NCI-H748 treated with DMSO at 0.1 percent for 48 hours (cell line): ENCODE measurements at regions not wholly inside any gene's neighbourhood (a gene's known extent, or its start where the extent isn't known, plus 50 kb on each side); places are given as distances from the start of the nearest gene placed in this dataset.

ENCODE experiments used
- DNase-seq: peaks from one replicate; lab custom pipeline; 2025; lab: John Stamatoyannopoulos, UW

DNA sequence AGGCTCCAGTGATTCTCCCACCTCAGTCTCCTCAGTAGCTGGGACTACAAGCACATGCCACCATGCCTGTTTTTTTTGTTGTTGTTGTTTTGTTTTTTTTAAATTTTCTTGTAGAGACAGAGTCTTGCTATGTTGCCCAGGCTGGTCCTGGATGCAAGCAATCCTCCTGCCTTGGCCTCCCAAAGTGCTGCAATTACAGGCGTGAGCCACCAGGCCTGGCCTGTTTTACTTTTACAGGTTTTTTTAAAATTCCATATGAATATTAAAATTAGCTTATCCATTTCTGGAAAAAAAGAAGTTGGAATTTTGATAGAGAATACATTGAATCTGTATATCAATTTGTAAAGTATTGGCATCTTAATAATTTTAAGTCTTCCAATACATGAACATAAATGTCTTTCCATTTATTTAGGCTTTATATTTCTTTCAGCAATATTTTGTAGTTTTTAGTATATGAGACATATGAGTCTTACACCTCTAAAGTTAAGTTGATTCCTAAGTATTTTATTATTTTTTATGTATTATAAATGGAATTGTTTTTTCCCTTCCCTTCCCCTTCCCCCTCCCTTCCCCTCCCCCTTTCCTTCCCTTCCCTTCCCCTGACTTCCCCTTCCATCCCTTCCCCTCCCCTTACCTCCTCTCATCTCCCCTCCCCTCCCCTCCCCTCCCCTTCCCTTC is 323.5 kb upstream of the SALL1 start:
- DNase-seq: no peak

DNA sequence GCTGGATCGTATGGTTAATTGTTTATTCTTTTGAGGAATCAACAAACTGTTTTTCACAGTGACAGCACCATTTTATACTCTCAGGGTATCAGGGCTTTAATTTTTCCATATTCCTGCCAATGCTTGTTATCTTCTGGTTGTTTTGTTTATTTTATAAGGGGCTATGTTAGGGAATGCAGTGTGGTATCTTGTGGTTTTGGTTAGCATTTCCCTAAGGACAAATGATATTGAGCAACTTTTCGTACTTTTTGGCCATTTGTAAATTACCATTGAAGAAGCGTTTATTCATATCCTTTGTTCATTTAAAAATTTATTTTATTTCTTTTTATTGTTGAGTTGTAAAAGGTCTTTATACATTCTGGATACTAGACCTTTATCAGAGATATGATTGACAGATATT is 322.0 kb upstream of the SALL1 start:
- DNase-seq: no peak

DNA sequence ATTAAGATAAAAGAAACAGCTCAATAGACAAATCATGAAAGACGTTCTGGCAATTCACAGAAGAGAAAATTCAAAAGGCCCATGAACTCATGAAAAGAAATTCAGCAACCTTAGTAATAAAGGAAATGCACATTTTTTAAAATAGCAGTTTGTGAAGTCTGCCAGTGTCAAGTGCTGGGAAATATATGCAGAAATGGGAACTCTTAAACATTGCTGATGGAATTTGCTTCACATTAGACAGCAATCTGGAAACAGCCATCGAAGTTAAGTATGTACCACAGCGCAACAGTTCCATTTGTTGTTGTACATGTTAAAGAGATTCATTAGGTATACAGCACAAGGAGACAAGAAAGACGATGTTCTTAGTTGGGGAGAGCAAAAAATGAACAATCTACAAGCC is 319.4 kb upstream of the SALL1 start:
- DNase-seq: no peak

DNA sequence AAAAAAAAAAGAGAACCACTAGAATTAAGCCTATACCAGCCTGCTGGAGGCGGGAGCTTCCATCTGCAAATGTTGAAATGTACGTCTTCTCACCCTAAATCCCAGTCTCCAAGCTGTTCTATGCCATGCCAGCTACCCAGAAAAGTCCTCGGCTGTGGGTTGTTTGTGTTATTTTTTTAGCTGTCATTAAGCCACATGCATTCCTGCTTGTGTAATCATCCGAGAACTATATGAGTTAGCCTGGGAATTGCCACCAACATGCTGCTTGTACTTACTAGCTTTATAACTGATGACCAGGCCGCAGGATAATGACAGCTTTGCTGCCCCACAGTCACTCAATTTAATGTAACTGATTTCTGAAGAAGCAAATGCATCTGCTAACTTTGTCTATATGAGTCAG is 313.9 kb upstream of the SALL1 start:
- no peak for DNase-seq

DNA sequence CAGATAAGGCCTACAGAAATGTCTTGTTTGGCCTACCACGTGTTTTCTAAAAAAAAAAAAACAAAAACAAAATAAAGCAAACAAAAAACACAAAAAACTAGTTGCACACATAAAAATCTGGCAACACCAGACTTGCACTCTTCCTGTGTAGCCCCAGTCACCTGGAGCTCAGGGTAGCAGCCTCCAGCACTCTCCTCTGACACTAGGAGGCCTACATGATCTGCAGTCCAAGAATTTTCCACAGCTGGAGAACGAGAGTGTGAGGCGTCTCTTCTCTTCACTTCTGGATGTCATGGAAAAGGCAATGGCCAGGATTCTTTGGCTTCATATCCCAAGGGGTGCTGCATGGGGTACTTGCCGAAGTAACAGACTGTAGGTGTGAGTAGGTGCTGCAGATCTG is 310.2 kb upstream of the SALL1 start:
- DNase-seq: no peak

DNA sequence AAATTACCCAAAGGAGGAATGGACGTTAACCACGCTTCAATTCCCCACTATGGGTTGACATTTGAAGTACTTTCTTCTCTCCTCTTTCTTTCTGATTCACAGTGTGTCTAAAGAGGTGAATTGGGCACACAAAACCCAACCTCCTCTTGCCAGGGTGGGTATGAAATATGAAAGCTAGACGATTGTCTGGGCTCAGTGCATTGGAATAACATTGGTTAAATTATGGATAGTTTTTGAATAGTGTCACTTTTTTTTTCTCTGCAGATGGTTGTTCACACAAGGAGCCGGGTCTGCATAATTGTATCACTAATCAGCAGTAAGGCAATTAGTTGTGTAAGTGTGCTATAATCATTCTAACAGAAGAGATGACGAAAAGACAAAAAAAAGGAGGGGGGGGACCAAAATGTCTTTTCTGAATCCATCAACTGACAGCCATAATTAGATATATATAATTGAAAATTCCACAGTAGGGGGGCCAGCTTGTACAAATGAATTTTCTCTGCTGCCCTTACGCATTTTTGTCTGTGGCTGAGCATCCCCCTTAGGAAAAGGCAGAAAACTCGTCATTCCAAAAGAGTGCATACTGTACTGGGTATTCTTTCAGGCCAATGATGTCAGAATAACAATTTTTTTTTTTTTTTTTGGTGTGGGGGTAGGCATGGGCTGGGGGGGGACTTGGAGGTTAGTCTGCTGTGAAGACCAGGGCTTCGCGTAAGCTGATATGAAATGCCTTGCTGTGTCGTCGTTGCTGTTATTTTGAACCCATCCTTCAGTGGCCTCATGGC is 307.5 kb upstream of the SALL1 start:
- DNase-seq: no peak

DNA sequence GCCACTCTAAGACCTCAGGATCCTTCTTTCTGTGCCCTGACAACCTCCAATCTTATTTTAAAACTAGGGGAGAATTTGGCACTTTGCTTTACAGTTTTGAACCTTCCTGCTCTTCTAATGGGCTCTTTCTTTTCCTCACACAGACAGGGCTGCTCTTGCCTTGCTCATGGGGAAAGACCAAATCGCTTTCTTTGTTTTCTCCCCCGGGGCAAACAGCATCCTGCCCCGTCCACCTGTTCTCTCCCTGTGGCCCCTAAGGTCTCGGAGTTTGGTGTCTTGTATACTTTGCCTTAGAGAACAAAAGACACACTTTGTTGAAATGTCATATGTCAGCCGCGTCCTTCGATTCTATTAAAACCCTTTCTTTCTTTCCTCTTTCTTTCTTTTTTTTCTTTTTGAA is 306.7 kb upstream of the SALL1 start:
- DNase-seq: no peak

DNA sequence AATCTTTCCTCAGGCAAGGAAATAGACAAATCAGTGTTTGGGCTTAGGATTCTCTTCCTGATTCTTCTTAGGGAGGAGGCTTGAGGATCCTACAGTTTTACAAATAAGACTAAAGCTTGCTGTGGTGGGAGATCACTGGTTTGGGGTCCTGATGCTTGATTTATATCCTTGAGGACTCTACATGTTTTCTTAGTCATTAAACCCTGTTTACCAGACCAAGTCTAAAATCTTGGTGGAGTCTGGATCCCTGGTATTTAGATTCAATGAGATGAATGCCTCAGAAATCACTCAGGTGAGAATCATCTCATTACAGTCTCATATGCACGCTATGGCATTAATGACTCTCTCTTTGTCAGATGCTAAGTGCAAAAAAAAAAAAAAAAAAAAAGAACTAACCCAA is 304.3 kb upstream of the SALL1 start:
- DNase-seq: no peak

DNA sequence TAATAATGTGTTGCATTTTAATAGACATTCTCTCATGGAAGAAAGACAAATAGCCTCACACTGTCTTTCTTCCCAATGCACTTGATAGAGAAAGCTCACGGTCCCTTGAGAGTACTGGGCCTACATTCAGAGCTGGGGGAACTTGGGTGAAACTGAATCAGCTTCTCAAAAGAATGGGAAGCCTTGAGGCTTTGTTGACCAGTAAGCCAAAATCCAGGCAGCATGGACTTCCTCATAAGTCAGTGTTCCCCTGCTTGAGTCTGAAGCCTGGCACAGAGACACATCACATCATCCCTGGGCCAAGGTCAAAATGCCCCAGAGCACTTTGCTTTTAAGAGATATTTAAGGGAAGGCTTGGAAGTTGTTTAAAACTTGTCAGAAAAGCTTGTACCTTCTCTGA is 302.2 kb upstream of the SALL1 start:
- DNase-seq: no peak

DNA sequence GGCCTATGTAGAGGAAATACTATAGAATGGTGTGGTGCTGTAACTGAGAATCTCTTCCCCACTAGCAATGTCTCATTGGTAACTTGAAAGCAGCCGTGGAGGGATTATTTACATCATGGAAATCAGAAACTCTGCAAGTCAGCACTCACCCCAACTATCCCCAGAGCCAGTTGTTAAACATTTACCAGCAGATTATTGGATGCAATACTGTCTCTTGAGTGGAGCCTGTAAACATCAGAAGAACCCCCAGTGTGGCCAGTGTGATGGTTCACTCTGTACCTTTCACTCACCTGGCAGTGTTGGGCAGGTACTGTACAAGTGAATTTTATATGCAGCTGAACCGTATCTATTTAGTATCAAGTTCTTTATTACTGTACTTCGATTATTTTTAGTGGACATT is 299.8 kb upstream of the SALL1 start:
- DNase-seq: no peak

DNA sequence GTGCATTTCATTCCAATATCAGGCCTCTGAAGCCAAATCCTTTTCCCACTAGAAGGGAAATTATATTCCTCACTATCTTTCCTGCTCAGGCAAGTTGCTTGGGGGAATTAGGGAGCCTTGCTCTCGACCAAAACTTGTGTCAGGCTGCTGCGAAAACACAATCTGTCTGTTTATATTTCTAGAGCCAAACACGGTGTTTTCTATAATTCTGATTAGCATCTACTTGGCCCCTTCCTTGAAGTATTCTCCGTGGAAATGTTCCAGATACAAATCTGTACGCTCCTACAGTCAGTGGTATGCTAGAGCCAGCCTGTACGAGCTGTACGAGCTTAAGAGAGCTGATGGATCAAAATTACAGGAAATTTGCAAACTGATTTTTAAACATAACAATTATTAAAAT is 299.3 kb upstream of the SALL1 start:
- DNase-seq: no peak

DNA sequence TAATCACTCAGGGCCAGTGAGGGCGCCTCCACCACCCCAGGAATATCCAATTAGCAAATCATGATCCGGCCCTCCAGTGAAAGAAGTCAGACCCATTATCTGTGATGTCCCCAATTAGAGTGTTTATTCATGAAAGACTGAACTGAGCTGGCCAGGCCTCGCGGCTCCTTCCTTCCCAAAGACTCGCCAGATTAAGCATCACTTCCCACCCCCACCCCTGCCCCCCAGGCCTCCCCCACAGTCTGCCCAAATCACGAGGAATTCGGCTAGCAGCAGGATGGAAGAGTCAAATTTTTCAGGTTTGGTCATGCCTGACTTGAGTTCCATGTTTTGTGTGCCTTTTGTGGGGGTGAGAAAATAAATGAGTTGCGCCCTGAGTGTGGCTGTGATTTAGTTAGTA is 298.4 kb upstream of the SALL1 start:
- DNase-seq: no peak

DNA sequence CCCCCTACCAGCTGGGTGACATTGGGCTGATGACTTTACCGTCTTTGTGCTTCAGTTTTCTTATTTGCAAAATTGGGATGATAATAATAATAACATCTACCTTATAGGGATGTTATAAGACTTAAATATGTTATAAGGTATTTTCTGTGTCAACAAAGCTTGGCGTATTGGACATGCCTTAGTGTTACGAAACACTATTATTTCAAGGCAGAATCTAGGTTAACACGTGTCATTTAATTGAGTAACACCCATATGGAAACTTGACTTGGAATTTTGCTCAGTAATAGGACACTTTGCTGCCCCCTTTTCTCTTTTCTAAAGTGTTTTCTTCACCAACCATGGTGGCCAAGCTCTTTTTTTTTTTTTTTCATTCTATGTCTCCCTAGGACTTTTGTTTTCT is 294.2 kb upstream of the SALL1 start:
- DNase-seq: no peak

DNA sequence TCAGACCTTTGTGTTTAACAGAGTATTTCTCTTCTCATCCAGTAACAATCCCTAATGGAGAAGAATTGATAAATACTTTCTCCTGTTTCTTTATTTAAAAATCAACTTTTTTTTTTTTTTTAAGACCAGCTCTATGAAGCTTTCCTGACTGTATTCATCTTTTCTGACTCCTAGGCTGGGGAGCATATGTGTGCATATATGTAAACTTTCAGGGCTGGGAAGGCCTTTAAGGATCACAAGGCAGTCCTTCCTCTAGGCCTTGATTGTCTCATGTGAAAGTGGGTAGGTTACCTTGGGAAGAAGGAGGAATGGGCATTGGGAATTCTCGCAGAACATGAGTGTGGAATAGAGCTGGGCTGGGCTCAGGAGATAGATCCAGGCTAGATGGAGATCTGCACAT is 292.9 kb upstream of the SALL1 start:
- no peak for DNase-seq

DNA sequence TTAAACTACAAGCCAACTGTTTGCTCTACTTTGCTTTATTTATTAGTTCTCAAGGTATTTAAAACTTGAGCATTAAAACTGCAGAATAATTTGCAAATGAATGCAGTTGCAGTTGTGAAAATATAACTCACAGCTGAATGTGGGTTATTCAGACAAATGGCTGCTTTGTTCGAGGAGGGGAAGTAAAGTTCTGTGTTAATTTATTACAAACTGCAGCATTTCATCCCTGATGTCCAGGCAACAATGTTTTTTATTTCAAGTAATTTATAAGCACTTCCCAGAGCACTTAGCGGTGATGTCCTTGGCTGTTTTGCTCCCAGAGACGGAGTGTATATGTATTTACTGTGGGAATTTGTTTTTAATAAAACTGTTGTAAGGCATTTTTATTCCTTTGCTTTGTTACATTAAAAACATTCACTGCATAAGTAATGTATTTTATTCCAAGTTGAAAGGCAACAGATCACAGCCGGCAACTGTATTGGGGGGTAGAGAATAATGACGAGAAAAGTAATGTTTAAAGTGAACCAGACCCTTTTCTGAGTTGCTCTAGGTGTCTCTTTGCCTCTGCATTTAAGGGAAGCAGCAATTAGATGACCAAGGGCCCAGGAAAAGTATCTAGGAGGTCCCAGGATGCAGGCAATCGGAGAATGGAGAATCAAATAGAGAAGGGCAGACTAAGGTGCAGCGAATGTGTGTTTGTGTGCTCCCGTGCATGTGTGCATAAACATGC is 291.2 kb upstream of the SALL1 start:
- DNase-seq: no peak

DNA sequence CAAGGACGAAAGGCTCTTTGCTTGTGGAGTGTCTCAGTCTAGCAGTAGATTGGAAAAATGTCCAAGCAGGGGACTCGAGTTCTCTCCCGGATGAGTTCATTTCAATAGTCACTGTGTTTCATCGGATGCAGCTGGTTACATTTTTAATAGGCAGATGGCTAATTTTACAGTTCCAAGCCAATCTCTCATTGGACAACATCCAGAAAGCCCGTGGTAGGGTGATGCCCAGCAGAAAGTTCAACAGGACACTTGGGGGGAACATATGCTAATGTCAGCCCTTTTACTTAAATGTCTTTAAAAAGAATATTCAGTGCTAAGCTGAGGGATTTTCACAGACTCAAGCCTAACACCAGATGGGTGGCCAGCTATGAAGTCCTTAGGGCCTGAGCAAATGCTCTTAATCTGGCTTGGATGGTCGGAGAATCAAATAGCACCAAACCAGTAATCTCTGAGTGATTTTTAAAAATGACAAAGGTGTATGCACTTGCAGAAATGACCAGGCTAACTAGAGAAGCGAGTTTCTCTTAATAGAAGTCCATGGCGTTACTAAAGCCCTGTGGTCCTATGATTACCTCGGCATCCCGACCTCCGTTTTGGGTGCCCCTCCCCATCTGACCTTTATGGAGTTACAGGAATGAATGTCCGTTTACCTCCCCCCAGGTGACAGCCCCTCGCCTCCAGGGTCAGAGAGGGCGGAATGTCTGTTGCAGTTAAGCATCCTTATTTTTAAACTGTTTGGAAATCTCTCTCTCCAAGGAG is 289.2 kb upstream of the SALL1 start:
- no peak for DNase-seq

DNA sequence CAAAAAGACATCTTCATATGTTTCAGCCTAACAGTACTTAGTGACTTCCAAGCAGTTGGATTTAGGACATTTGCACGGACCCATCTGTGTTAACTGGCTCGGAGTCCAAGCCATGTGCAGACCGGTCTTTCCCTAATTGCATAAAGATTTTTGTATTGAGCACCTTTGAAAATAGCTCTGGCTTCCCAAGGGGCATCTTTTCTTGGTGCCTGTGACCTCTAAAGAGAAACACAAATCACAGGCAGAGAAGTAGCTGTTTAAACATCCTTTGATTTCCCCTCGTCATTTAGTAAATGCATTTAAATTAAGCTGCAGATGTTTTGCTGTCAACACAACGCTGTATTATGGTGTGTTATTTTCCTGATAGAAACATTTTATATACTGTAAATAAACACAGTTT is 288.2 kb upstream of the SALL1 start:
- no peak for DNase-seq

DNA sequence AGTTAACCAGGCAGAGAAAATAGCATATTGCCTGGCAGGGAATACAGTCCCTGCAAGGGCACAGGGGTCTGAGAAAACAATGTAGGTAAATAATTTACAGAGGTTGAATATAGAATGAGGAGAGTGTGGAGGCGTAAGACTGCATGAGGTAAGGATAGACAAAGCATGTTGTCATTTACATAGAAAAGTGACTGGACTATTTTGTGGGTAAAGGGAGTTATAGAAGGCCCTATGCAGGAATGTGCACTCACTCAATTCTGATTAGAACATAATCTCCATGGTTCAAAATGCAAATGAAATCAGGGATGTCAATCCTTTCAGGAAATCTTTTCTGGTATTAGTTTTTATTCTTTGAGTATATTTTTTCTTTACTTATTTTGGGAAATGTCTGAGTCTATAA is 285.7 kb upstream of the SALL1 start:
- DNase-seq: no peak

DNA sequence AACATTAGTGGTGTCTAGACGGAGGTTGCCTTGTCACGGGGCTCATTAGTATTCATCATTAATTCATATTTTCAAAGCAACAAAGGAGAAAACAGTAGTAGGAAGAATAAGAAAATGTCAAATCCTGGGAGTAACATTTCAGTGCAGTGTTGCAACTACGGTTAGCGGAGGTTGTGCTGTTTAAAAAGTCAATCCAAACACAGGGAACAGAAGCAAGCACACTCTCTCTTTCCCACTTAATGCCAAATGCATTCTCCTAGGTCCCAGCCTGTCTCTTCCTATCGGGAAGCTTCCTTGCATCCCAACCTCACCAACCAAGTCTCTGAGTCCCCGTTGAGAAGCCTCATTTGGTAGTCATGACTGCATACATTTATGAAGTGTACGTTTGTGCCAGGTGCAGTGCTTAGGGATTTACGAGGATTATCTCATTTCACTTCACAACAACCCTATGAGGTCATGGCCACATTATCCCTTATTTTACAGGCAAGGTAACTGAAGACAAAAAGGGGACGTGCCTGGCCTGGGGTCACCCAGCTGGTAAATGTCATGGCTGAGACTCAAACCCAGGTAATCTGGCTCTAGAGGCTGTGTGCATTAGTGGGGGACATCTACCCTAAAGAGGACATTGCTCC is 283.6 kb upstream of the SALL1 start:
- DNase-seq: no peak

DNA sequence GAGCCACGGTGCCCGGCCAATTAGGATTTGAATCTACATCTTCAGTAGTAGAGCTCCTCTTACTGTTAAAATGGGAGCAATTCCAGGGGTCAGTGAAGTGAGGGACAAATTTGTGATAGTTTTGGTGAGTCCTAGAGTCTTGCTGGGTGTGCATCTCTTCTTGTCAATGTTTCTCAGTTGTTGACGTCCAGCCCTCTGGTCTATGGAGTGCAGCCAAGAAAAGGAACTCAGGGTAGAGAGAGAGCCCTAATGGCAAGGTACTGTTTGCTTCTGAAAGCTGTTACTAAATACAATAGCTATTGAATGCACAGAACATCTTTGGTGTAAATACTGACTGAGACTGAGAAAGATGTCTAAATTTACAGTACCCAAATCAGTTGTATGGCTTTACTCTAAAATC is 282.5 kb upstream of the SALL1 start:
- DNase-seq: no peak

DNA sequence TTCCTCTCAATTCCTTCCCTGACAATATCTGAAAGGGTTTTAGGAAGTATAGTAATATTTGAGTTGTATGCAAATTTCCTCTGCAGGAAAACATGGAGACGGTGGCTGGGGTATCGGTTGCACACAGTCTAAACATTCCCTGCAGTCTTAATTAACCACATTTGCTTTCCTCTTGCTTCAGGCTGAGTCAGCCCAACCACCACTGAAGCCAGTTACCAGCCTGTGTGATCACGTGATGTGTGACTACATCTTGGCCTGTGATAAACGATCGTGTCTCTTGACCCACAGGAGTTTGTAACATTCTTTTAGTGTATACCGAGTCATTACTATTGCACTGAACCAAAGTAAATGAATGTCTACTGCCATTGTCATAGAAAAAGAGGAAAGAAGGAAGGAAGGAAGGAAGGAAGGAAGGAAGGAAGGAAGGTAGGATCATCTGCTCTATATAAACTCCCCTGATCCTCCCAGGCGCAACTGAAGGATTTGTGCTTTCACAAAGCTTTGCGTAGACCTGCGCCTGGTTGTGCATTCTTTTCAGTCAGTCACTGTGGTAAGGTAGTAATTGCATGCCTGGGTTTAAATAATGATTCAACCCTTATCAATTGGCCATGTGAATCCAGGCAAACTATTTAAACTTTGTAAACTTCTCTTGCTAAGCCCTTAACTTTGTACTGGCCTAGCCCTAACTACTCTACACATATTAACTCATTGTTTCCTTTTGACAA is 280.6 kb upstream of the SALL1 start:
- no peak for DNase-seq
